T-helper 1 cell (primary cell): ENCODE measurements at regions not wholly inside any gene's neighbourhood (a gene's known extent, or its start where the extent isn't known, plus 50 kb on each side); places are given as distances from the start of the nearest gene placed in this dataset.

ENCODE experiments used
- DNase-seq, 5 donors: peaks; one replicate each; pipeline ENCODE4 v3.0.0-alpha.2; 2012 to 2020

GRCh38 chr5:2258861-2259260 lies 376.1 kb upstream of the IRX4 start:
- DNase-seq, result no peak

DNA sequence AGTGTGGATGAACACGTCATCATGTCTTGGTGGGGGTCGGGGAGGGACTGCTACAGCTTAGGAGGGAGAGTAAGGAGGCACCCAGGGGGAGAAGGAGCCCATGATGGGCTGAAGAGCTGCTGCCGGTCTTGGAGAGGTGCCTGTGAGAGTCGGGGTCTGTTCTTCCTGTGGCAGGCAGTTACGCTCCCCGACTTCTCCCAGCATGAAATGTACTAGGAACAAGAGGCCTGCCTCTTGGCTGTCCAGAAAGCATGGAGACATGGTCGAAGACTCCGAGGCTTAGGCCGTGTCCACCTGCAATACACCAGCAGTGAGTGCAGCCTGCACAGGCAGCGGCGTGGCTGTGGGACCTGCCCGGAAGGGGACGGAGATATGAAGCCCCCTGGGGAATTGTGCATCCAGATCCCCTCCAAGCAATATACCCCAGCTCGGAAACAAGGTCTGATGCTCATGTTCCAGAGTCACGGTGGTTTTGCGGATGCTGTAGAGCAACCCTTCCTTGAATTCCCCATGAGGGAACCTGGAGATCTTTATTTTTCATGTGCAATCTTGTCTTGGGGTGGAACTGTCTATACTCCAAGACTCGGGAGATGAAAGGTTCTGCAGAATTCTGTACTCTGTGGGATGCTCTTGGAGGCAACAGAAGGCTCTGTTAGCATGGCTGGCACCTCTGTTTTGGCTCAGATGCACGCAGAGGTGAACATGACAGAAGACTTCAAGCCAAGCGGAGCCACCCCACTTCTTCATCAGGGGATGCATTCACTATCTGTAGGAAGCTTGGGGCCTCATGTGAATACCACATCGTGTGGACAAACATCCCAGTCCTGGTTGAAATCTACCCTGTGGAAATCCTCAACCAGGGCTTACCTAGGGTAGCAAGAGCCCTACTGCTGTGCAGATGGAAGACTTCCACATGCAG lies 374.9 kb upstream of the IRX4 start:
- DNase-seq, result no peak

- DNase-seq, result no peak
Observed at GRCh38 chr5:2256691-2257280, 374.1 kb upstream of the IRX4 start.

DNA sequence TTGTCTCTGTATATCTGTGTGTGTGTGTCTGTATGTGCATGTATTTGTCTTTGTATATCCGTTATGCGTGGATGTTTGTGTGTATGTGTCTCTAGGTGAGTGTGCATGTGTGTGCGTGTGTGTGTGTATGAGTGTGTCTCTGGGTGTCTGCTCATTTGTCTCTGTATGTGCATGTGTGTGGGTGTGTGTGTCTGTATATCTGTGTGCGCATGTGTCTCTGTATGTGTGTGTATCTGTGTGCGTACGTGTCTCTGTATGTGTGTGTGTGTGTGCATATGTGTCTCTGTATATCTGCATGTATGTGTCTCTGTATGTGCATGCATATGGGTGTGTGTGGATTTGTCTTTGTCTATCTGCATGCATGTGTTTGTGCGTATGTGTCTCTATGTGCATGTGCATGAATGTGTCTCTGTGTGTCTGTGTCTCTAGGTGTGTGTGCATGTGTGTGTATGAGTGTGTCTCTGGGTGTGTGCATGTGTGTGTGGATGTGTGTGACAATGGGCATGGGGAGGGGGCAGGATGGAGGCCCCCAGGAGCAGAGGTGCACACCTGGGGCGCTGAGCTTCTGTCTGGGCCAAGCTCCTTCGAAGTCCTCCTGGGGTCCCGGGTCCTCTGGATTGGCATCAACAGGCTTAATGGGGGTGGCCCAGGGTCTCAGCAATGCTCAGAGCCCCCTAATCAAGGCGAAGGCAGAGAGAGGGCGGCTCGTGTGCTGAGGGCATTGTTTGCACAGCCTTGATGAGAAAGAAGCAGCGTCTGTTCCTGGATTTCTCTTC lies 373.4 kb upstream of the IRX4 start:
- no peak for DNase-seq

DNA sequence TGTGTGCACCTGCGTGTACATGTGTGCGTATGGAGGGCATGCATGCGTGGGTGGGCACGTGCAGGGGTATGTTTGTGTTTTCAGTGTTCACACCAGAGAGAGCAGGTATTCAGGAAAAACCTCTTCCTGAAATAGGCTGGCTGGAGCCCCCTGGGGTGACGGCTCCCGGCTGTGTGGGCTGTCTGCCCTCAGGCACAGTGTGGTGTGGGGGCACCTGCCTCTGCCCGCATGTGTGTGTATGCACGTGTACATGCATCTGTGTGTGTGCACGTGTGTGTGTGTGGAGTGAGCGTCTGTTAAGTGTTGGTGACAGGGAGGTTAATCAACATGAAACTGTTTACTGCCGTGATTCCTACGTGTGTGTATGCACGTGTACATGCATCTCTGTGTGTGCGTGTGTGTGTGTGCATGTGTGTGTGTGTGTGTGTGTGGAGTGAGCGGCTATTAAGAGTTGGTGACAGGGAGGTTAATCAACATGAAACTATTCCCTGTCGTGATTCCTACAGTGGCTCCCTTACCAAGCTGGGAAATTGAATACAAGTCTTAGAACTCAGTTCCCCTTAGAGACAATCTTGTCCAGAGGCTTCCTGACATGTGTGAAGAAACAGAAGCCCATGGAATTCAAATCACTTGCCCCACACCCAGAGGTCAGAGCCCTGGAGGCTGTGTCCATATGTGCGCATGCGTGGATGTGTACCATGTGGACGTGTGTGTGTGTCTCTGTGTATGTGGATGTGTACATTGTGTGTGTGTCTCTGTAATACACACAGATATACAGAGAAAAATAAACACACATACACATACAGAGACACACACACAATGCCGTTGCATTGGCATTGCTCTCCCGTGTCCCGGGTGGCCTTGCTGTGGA lies 372.4 kb upstream of the IRX4 start:
- DNase-seq, result no peak

DNA sequence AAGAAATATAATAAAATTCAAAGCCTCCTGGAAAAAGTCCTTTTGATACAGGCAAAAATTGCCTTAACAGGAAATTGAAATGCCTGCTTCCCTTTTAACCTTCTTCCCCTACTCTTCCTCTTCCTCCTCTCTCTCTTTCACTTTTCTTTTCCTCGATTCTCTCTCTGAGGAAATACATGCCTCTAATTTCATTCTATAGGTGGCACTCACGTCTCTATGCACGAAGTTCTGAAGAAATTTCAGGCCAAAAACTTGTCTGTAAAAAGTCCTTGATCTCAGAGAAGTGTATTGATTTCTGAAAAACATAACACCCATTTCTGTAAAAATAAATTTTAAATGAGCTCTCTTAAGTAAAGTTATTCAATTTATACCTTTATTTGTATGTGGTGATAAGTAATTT lies 371.7 kb upstream of the IRX4 start:
- DNase-seq, result no peak

DNA sequence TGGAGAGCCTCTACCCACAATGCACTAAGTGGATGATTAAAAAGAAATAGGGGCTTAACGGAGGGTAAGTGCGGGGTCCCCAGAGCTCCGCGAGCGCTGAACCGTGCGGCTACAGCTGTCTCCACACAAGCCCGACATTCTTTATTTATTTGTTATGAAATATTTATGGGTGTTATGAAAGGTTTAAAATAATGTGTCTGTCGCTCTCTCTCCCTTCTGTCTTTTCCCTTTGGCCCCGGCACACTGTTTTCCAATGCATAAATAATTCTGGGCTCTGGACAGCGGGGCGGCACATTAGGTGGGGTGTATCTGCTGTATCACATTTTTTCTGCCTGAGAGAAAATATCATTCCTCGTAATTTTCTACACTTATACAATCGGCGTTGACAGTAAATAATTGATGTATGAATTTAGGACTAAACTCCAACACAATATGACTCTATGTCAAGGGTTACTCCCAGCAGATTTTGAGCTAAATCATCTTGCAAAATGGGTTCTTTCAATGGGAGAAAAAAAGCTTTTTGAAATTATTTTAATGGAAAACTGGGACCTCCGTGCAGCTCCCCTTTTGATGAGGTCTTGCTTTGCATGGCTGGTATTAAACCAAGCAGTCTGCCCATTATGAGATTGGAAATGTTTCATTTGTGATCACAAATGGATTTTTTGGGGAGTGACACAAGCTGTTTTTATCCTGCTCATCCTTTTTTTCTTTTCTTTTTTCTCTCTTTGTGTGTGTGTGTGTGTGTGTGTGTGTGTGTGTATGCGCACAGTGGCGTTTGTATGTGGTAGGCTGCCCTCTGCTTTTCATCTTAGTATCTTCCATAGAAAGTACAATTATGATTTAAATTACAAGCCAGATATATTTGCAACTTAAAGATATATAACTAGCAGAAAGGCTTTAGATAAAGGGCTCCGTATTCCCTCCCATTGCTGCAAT lies 370.6 kb upstream of the IRX4 start:
- DNase-seq, result no peak

DNA sequence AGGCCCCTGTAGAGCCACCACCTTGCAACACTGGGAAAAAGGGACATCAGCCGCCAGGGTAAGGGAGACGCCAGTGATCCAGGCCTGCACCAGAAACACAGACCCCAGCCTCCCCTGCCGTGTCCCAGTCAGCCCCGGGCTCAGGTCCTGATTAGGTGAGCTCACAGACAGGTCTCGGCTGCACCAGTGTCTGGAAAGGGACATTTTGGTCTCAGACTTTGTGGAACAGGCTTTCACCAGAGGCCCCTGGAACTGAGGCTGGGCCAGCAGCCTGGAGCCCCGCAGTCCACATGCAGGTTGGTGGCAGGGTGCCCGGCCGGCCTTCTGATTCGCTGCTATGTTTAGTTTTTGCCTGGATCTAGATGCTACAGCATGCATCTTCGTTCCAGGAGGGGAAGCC lies 369.0 kb upstream of the IRX4 start:
- no peak for DNase-seq

DNA sequence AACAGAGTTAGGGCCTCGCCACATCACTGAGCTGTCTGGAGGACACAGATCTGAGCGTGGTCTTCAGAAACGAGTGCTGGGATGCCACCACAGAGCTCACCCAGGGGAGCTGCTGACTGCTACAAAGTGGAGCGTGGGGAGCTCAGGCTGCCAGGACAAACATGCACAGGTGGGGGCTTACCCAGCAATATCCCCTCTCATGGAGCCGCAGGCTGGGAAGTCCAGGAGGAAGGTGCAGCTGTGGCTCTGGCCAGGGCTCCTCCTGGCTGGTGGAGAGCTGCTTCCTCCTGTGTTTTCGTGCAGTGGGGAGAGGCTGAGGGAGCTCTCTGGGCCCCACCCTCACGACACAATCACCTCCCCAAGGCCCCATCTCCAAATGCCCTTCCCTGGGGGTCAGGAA lies 368.6 kb upstream of the IRX4 start:
- no peak for DNase-seq

DNA sequence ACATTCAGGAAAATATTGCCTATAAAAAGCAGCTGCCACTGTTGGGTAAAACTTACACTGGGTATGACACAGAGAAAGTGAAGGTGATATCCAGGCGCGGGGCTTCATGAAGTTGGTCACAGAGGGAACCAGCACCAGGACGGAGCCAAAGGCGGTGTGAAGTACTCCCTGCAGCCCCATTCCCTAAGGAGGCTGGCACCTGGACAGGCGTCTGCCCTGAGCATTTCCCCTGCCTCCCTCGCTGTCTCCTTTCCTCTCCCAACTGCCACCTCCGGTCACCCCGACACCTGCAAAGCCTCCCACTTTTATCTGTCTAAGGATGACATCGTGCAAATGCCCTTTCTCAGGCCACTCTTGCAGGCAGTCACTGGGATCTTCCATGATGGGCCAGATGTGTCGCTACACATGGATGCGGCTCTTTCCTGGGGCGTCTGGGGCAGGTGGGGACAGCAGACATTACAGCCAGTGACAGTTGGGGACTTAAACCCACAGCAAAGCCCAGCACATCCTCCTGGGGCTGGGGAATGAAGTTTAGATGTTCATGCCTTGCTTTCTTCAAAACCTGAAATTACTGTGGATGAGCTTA lies 367.7 kb upstream of the IRX4 start:
- no peak for DNase-seq

- DNase-seq, result no peak
Observed at GRCh38 chr5:2249442-2249841, 366.7 kb upstream of the IRX4 start.

DNA sequence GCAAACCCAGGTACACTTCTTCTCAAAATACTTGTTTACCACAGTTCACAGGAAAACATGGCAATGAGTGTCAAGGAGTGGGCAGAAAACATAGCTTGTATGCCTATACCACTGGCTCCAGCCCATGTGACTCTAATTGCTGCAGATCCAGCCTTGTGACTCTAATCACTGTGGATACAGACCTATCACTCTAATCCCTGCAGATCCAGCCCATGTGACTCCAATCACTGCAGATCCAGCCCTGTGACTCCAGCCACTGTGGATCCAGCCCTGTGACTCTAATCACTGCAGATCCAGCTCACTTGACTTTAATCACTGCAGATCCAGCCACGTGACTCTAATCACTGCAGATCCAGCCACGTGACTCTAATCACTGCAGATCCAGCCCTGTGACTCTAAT lies 366.3 kb upstream of the IRX4 start:
- DNase-seq, result no peak

DNA sequence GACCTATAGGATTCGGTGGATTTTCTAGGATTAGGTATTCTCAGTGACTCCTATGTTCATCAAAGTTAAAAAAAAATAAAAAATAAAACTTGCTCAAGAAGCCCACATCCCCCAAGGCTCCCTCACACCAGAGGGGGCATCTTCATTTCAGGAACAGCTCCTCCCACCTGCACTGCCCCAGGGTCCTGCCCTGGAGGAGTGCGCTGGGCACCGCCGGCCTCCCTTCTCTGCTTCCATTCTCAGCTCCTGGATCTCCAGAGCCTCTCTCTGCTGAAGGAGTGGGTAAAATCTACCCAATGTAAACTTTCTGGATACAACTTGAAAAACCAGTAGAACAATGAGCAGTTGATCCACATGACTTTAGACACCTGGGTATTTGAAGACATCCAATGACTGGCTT lies 359.8 kb upstream of the IRX4 start:
- no peak for DNase-seq

GRCh38 chr5:2241842-2242241 lies 359.1 kb upstream of the IRX4 start:
- no peak for DNase-seq

- DNase-seq, result no peak
Observed at GRCh38 chr5:2240118-2240904, 357.6 kb upstream of the IRX4 start.

DNA sequence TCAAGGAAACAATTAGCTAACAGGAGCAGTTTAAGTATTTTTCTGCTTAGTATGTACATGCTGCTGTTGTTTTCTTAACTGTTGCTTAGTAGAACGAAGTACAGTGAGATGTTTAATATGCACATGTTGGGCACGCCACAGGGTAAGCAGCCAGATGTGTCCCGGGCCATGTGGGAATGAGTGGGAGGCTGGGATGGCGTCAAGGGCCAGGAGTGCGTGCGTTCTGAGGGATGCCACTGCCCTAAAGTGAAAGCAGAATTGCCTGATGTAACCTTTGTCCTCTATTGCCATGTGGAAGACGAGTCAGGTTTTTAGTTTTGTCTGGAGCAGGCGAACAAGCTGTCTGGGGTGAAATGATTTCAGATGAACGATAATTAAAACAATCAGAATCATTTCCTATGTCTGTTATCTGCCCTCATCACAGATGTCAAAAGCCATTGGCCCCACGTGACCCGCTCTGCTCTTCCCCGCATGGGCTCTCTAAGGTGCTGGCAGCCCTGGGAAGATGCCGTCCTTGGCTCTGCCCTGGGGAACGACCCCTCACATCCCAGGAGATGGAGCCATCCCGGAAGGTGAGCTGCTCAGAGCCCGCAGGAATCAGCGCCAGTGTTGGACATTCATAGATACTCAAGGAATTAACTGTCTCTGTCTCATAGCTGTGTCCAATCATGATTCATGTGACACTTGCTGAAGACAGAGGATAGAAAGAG lies 356.6 kb upstream of the IRX4 start:
- DNase-seq, result no peak

DNA sequence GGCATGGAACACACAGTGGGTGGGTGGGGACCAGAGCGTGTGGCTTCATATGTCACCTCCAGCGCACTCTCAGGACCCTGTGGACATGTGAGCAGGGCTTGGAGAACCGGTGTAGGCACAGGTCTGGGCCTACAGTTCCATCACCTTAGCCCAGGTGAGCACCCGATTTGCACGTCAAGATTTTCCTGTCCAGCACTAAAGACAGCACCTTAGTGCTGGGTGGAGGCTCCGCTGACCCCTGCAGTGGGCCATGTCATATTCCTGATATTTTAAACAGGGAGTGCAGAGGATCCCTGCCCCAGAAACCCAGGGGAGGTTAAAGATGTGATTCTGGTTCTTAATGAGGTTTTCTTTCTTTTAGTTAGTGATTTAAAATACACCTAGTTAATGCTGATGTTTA lies 356.0 kb upstream of the IRX4 start:
- DNase-seq, result no peak

DNA sequence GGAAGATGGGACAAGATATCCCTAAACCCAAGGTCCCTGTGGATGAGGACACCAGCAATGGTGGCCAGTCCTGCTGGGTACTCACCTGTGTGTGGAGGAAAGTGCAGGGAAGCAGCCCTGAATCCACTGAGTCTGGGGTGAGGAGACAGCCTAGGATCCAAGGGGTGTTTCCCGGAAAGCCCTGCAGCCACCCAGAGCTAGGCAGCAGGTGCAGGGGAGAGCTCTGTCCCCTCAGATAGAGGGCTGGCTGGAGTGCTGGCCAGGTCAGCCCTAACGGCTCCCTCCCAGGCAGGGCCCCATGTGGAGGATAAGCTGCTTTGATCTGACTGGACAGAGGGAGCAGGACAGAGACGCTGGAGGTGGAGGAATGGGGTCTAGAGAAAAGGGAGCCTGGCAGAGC lies 344.7 kb upstream of the IRX4 start:
- no peak for DNase-seq

- DNase-seq, result no peak
Observed at GRCh38 chr5:2224689-2225088, 342.0 kb upstream of the IRX4 start.

- no peak for DNase-seq
Observed at GRCh38 chr5:2223303-2223702, 340.6 kb upstream of the IRX4 start.
